NOMO-1 (cell line): ENCODE measurements at regions not wholly inside any gene's neighbourhood (a gene's known extent, or its start where the extent isn't known, plus 50 kb on each side); places are given as distances from the start of the nearest gene placed in this dataset.

Experiments
- DNase-seq, 2 experiments: peaks; one replicate each; lab custom pipeline; 2025; ENCODE audit not compliant: unreplicated experiment in 2 of 2; lab: John Stamatoyannopoulos, UW

GRCh38 chr14:97283426-97283825 is 486.2 kb downstream of the VRK1 start:
- no peak for DNase-seq

GRCh38 chr14:97283841-97284240 is 486.7 kb downstream of the VRK1 start:
- no peak for DNase-seq

GRCh38 chr14:97287956-97288355 is 490.8 kb downstream of the VRK1 start:
- no peak for DNase-seq

GRCh38 chr14:97290065-97290464 is 492.9 kb downstream of the VRK1 start:
- no peak for DNase-seq

- DNase-seq = peak in 1 of 2 experiments; percentile 0
Observed at GRCh38 chr14:97290977-97291376, 493.8 kb downstream of the VRK1 start.

GRCh38 chr14:97293659-97294058 is 496.5 kb downstream of the VRK1 start:
- DNase-seq = no peak

- no peak for DNase-seq
Observed at GRCh38 chr14:97295108-97295710, 498.0 kb downstream of the VRK1 start.

GRCh38 chr14:97296176-97296575 is 499.0 kb downstream of the VRK1 start:
- DNase-seq = no peak

- no peak for DNase-seq
Observed at GRCh38 chr14:97297100-97297499, 499.9 kb downstream of the VRK1 start.

- DNase-seq = peak in 1 of 2 experiments; percentile 6
Observed at GRCh38 chr14:97298331-97298730, 501.1 kb downstream of the VRK1 start.

- no peak for DNase-seq
Observed at GRCh38 chr14:97298736-97299135, 501.6 kb downstream of the VRK1 start.

GRCh38 chr14:97299661-97300060 is 502.5 kb downstream of the VRK1 start:
- DNase-seq = no peak

GRCh38 chr14:97301931-97302559 is 504.9 kb downstream of the VRK1 start:
- no peak for DNase-seq

GRCh38 chr14:97306133-97306759 is 509.1 kb downstream of the VRK1 start:
- DNase-seq = no peak

- DNase-seq = no peak
Observed at GRCh38 chr14:97306760-97307246, 509.6 kb downstream of the VRK1 start.

- DNase-seq = peak; percentile 14 to 42
Observed at GRCh38 chr14:97311411-97311810, 514.2 kb downstream of the VRK1 start.

- DNase-seq = no peak
Observed at GRCh38 chr14:97312910-97313309, 515.7 kb downstream of the VRK1 start.

- DNase-seq = no peak
Observed at GRCh38 chr14:97315790-97316189, 518.6 kb downstream of the VRK1 start.

- DNase-seq = no peak
Observed at GRCh38 chr14:97318380-97318779, 521.2 kb downstream of the VRK1 start.

GRCh38 chr14:97319691-97320090 is 522.5 kb downstream of the VRK1 start:
- DNase-seq = no peak

GRCh38 chr14:97328743-97329142 is 531.6 kb downstream of the VRK1 start:
- DNase-seq = no peak

- DNase-seq = no peak
Observed at GRCh38 chr14:97329701-97330100, 532.5 kb downstream of the VRK1 start.
